ENCODE measurements at regions not wholly inside any gene's neighbourhood (a gene's known extent, or its start where the extent isn't known, plus 50 kb on each side); places are given as distances from the start of the nearest gene placed in this dataset.
A peak's percentile ranks its signal among the peaks of the same experiment; 100 is the strongest.
"Not testable (repeated sequence)": the region's sequence is repeated elsewhere in the genome, so short reads cannot be mapped to it uniquely, and the experiment has no call there.

GRCh38 chr5:57002959-57003485 lies 51.1 kb upstream of the MIER3 start:
- no peak for DNase-seq

DNA sequence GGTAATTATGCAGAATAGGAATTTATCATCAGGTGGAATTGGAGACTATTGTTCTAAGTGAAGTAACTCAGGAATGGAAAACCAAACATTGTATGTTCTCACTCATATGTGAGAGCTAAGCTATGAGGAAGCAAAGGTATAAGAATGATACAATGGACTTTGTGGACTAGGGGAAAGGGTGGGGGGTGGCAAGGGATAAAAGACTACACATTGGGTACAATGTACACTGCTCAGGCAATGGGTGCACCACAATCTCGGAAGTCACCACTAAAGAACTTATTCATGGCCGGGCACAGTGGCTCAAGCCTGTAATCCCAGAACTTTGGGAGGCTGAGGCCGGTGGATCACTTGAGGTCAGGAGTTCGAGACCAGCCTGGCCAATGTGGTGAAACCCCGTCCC lies 51.6 kb upstream of the MIER3 start:
- DNase-seq, result not testable (repeated sequence)

DNA sequence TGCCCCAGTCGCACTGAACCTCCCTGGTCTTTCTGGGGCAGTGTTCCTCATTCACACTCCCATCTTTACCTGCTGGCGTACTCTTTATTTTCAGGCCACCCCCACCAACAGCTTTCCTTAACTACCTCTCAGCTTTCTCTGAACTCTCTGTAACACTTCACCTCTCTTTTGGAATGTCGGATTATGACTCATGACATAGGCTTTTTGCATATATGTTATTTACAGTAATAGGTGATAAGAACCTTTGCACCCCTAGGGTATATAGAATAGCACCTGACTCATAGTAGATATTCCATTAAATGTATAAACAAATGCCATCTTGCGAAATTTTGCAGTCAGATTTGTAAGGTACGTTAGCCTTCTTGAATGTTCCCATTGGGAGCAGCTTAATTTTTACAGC lies 52.9 kb upstream of the MIER3 start:
- DNase-seq, result no peak

DNA sequence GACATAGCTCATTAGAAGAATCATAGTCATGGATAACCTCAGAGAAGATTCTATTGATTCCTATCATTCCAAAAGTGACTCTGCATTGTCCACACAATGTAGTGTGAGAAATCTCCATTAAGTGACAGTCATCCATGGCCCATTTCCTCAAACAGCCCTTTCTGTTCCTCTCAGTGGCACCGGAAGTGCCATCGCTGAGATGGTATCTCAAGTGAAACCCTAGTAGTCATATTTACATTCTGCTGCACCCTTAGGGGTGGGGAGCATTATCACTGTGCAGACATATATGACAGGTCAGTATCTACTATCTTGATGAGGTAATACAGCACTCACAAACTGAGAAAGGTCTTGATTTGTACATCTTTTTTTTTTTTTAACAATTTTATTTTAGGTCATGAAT lies 55.4 kb upstream of the MIER3 start:
- peak; percentile 25 for DNase-seq

DNA sequence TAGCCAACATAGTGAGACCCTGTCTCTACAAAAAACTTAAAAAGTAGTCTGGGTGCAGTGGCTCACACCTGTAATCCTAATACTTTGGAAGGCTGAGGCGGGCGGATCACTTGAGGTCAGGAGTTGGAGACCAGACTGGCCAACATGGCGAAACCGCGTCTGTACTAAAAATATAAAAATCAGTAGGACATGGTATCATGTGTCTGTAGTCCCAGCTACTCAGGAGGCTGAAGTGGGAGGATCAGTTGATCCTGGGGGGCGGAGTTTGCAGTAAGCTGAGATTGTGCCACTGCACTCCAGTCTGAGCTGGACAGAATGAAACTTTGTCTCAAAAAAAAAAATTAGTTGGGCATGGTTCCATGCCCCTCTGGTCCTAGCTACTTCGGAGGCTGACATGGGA lies 57.9 kb upstream of the MIER3 start:
- DNase-seq, result no peak

DNA sequence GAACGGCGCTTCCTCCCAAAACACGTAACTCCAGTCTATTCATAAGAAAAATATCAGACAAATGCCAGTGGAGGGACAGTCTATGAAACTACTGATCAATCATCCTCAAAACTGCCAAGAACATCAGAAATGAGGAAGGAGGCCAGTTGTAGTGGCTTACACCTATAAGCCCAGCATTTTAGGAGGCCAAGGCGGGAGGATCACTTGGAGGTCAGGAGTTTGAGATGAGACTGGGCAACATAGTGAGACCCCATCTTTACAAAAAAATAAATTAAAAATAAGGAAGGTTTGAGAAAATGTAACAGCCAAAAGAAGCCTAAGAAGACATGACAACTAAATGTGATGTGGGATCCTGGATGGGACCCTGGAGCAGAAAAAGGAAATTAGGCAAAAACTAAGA lies 58.9 kb upstream of the MIER3 start:
- no peak for DNase-seq

- no peak for DNase-seq
These were observed 60.6 kb upstream of the MIER3 start for GRCh38 chr5:57012511-57012910.

- no peak for DNase-seq
These were observed 74.0 kb upstream of the MIER3 start for GRCh38 chr5:57025961-57026360.

DNA sequence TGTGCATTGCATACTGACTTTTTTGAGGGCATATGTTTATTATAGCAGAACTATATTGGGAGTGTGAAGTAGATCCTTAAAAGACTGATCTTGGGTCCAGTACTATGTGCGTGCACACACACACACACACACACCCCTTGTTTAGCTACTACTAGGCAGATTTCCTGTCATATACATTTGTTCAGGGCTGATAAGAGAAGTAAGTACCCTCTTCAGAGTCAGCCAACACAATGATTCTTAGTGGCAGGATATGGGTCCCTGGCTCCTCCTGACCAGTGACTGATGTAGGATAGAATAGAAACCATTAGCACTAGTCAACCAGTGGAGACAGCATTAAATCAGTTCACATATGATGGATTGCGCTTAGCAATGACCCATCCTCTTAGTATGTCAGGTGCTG lies 76.2 kb upstream of the MIER3 start:
- DNase-seq, result no peak

DNA sequence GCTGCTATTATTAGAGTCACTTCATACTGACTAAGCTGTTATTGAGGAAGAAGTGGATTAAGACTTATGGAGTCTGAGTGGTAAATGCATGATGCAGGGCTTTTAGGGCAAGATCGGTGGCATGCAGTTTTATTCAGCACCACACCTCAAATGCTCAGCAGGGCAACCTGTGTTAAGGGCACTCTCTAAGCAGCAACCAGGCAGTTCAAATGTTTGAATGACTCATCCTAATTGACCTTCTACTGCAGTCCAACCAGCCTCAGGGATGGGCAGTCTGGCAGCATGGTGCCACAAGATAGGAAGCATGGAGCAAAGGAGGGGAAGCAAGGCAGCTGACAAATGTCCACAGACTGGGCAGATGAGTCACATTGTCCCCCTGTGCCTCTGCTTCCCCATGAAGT lies 80.2 kb upstream of the MIER3 start:
- no peak for DNase-seq

- no peak for DNase-seq
These were observed 81.2 kb upstream of the MIER3 start for GRCh38 chr5:57033103-57033502.

- no peak for DNase-seq
These were observed 81.6 kb upstream of the MIER3 start for GRCh38 chr5:57033503-57033902.

DNA sequence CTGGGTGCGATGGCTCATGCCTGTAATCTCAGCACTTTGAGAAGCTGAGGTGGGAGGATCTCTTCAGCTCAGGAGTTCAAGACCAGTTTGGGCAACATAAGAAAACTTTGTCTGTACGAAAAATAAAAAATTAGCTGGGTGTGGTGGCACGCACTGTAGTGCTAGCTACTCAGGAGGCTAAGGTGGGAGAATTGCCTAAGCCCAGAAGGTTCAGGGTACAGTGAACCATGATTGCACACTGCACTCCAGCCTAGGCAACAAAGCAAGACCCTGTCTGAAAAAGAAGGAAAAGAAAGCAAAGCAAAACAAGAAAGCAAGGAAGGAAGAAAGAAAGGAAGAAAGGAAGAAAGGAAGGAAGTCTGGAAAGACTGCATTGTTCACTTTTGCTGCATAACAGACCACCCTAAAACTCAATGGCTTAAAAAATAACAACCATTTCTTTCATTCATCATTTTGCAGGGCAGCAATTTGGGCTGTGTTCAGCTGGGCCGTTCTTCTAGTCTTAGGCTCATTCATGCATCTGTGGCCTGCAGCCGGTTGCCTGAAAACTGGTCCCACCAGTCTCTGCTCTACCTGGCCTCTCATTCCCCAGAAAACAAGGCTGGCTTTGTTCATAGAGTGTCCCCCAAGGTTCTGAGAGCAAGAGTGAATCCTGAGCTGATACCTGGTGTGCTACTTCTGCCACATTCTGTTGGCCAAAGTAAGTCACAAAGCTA lies 82.4 kb upstream of the MIER3 start:
- no peak for DNase-seq

DNA sequence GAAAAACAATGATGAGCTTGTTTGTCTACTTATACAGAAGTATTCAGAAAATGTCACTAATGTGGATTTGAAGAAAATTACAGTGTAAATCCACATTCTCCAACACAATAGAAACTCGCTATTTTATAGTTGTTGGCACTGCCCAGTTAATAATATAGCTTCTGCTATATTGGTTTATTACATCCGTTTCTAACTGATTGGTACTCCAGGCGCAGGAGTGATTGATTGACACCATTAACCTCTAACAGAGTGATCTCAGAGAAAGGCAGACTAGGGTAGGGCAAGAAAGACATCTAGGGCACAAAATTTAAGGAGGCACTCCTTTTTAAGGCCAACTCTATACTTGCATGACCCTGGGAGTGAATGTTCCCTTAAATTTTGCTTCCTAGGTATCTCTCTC lies 84.0 kb upstream of the MIER3 start:
- DNase-seq, result no peak

GRCh38 chr5:57036761-57037160 lies 84.8 kb upstream of the MIER3 start:
- no peak for DNase-seq

GRCh38 chr5:57037355-57037754 lies 85.4 kb upstream of the MIER3 start:
- DNase-seq, result no peak

DNA sequence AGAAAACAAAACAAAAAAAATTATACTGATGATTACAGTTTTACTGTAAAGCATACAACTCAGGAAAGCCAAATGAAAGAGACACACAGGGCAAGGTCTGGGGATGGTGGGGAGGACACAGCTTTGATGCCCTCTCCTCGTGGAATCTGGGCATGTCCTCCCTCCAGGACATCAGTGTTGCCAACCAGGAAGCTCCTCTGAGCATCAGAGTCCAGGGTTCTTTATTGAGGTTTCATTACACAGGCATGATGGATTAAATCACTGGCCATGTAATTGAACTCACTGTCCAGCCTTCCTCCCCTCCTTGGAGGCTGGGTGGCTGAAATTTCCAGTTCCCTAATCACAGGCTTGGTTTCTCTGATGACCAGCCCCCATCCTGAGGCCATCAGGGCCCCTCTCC lies 89.6 kb upstream of the MIER3 start:
- DNase-seq, result no peak

- DNase-seq, result no peak
These were observed 90.6 kb upstream of the MIER3 start for GRCh38 chr5:57042524-57042931.

DNA sequence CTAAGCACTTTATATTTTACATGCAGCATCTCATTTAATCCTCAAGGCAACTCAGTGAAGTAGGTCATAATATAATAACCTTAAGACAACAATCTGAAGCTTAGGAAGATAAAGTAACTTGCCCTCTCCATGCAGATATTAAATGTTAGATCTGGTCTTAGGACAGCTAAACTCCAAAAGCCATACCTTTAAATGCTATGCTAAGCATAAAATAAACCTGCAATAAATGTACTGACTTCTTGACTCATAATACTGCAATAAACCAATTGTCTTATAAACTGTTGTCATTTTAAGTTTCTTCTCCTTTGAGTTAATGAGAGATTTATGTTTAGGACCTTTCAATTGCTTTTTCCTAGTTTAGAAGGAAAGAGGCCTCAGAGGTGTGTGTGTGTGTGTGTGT lies 102.2 kb upstream of the MIER3 start:
- no peak for DNase-seq

- no peak for DNase-seq
These were observed 102.7 kb upstream of the MIER3 start for GRCh38 chr5:57054671-57055070.

DNA sequence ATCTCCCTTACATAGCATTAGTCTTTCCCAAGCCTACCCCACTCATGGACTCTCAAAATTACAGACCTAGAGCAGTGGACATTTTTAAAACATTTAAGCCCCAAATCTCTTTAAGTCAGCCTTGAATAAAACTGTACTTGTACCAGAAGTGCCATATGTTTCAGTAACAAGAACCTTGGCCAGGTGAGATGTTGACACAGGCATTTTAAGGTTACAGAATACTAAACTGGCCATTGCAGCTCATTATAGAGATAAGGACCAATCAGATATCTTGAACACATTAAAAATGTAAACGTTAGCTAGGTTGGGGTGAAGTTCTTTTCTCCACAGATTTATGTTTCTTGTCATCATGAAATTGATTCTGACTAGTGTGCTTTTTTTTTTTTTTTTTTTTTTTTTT lies 103.8 kb upstream of the MIER3 start:
- no peak for DNase-seq

GRCh38 chr5:57063773-57064172 lies 110.1 kb upstream of the GPBP1 start:
- DNase-seq, result no peak

GRCh38 chr5:57066924-57067596 lies 106.8 kb upstream of the GPBP1 start:
- DNase-seq, result no peak

DNA sequence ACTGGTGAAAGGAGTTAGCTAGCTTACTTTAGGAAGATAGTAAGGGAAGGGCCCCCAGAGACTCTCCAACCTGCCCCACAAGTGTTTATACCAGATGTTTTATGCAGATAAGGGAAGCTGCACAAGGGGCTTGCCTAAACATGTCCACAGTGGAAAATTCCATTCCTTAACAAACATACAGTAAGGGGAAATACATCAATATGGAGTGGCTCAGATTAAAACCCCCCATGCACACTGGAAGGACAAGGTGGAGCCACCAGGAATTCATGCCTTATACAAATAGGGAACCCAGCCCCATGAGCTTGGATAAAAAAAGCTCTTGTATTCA lies 106.3 kb upstream of the GPBP1 start:
- DNase-seq, result no peak

Measured in activated CD4-positive, alpha-beta T cell treated with anti-CD3 and anti-CD28 coated beads, Interleukin-2, Interleukin-6, amounts not matched to agents 100 ng/mL and 50 ng/mL, durations not matched to agents 16 hours and 8 hours (primary cell).